Panc1 (cell line): ENCODE measurements at regions not wholly inside any gene's neighbourhood (a gene's known extent, or its start where the extent isn't known, plus 50 kb on each side); places are given as distances from the start of the nearest gene placed in this dataset.

Experiments used
- ATAC-seq: fragments of 200-7000 bp; cut with Tn5 transposase; 2 replicates; pipeline ENCODE4 v1.9.1; 2020; ENCODE audit warnings: mild to moderate bottlenecking, moderate library complexity
- BruUV-seq: library from RNA; stranded (reverse); fragments of 400-500 nt; replicated peaks from 2 replicates; lab custom pipeline; 2021; lab: Mats Ljungman, UMichigan
- CTCF ChIA-PET: fragments of 300-600 bp; sonication (Branson Sonifier 250); formaldehyde crosslinking; loops from one replicate; lab custom pipeline; 2022; ENCODE audit warnings: antibody characterized with exemption; lab: Charles Lee
- POLR2A ChIA-PET: fragments of 300-600 bp; sonication (Branson Sonifier 250); formaldehyde crosslinking; loops from one replicate; lab custom pipeline; 2022; ENCODE audit warnings: antibody characterized with exemption; lab: Charles Lee
- DNase-seq: peaks from one replicate; pipeline ENCODE4 v3.0.0-alpha.2; 2010; ENCODE audit warnings: low read depth, low spot score
- H3K27ac ChIP-seq: 2 replicates; pipeline ENCODE4 v1.5.1; 2011; ENCODE audit warnings: mild to moderate bottlenecking, low read length, inconsistent platforms
- H3K27me3 ChIP-seq: fragments of 200-500 bp; sonication (Bioruptor generic); 2 replicates; pipeline ENCODE4 v1.6.0; 2014; ENCODE audit warnings: low read length, inconsistent platforms; ENCODE audit not compliant: control insufficient read depth, insufficient read depth
- H3K36me3 ChIP-seq: fragments of 200-500 bp; sonication (Bioruptor generic); 2 replicates; pipeline ENCODE4 v1.5.1; 2014; ENCODE audit warnings: inconsistent platforms, mild to moderate bottlenecking, low read length, moderate library complexity; ENCODE audit not compliant: control insufficient read depth, insufficient read depth
- H3K4me1 ChIP-seq: 2 replicates; pipeline ENCODE4 v1.5.1; 2011; ENCODE audit warnings: inconsistent platforms, mild to moderate bottlenecking, low read length, moderate library complexity; ENCODE audit not compliant: control insufficient read depth, insufficient read depth
- H3K4me3 ChIP-seq, 2 experiments: 2 replicates each; pipeline ENCODE4 v1.5.1; 2011 to 2012; ENCODE audit warnings: low read depth in 2 of 2, low read length in 2 of 2, mild to moderate bottlenecking in 2 of 2, inconsistent platforms in 1 of 2, moderate library complexity in 1 of 2
- H3K9me3 ChIP-seq: fragments of 200-500 bp; sonication (Bioruptor generic); 2 replicates; pipeline ENCODE4 v1.5.1; 2014; ENCODE audit warnings: low read depth, mild to moderate bottlenecking, inconsistent platforms, low read length, moderate library complexity; ENCODE audit not compliant: control insufficient read depth, insufficient read depth
- CTCF ChIP-seq: fragments of 450-650 bp; IDR thresholded peaks from 2 replicates; pipeline ENCODE4 v1.5.1; 2017; ENCODE audit warnings: mild to moderate bottlenecking
- POLR2AphosphoS5 ChIP-seq: IDR thresholded peaks from 2 replicates; pipeline ENCODE4 v1.6.1; 2012; ENCODE audit warnings: mild to moderate bottlenecking, low read depth, low read length, moderate library complexity
- SIN3A ChIP-seq: IDR thresholded peaks from 2 replicates; pipeline ENCODE4 v1.6.1; 2012; ENCODE audit warnings: low read depth, mild to moderate bottlenecking, low read length, moderate library complexity, borderline replicate concordance; ENCODE audit not compliant: insufficient read depth
- TCF7L2 ChIP-seq: IDR thresholded peaks from 2 replicates; pipeline ENCODE4 v1.6.1; 2011; ENCODE audit warnings: mild to moderate bottlenecking, low read depth, low read length, inconsistent platforms
- in situ Hi-C: cut with HindIII; loops from 2 replicates; pipeline ENCODE4 v1.10.0; 2016; ENCODE audit warnings: low sequenced_read_pairs, low pct_unique_long_range_greater_than_20kb
- intact Hi-C: fragments of 100-400 bp; cut with micrococcal nuclease; formaldehyde crosslinking; loops from one replicate; pipeline ENCODE4 v1.10.0; 2022; ENCODE audit not compliant: unreplicated experiment
- TF ChIP-seq, protein P1 (sequence below), 2 experiments: IDR thresholded peaks; 2 replicates each; pipeline ENCODE4 v1.6.1; 2011 to 2012; ENCODE audit warnings: low read depth in 2 of 2, control low read depth in 1 of 2, low read length in 1 of 2, mild to moderate bottlenecking in 1 of 2, moderate library complexity in 1 of 2; ENCODE audit not compliant: insufficient read depth in 1 of 2

- in situ Hi-C loops (no loop called here), intact Hi-C loops (no loop called here)
- Histone ChIP-seq H3K4me1 (no peaks in the 10 kb centered on the region), H3K4me3 (no peak overlapping the region), H3K9me3 (no peaks in the 10 kb centered on the region), H3K27ac (no peak overlapping the region), H3K36me3 (no peaks in the 10 kb centered on the region), H3K27me3 (no peaks in the 10 kb centered on the region)
- ChIA-PET CTCF (no interaction called here), POLR2A (no interaction called here)
- no peak for TF ChIP-seq CTCF
- TF ChIP-seq TCF7L2 = no peak
- TF ChIP-seq SIN3A = no peak
- no peak for TF ChIP-seq POLR2AphosphoS5
- TF ChIP-seq, protein P1, sequence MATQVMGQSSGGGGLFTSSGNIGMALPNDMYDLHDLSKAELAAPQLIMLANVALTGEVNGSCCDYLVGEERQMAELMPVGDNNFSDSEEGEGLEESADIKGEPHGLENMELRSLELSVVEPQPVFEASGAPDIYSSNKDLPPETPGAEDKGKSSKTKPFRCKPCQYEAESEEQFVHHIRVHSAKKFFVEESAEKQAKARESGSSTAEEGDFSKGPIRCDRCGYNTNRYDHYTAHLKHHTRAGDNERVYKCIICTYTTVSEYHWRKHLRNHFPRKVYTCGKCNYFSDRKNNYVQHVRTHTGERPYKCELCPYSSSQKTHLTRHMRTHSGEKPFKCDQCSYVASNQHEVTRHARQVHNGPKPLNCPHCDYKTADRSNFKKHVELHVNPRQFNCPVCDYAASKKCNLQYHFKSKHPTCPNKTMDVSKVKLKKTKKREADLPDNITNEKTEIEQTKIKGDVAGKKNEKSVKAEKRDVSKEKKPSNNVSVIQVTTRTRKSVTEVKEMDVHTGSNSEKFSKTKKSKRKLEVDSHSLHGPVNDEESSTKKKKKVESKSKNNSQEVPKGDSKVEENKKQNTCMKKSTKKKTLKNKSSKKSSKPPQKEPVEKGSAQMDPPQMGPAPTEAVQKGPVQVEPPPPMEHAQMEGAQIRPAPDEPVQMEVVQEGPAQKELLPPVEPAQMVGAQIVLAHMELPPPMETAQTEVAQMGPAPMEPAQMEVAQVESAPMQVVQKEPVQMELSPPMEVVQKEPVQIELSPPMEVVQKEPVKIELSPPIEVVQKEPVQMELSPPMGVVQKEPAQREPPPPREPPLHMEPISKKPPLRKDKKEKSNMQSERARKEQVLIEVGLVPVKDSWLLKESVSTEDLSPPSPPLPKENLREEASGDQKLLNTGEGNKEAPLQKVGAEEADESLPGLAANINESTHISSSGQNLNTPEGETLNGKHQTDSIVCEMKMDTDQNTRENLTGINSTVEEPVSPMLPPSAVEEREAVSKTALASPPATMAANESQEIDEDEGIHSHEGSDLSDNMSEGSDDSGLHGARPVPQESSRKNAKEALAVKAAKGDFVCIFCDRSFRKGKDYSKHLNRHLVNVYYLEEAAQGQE (IDR thresholded peaks at IDR 0.05; ENCODE audit: insufficient read depth in 1 of 2, low read depth in 2 of 2, low read length in 1 of 2) = no peak
- DNase-seq (no peak), ATAC-seq (no peak)
- no TSS peak for BruUV-seq
These were observed 192.7 kb upstream of the SVIL start for GRCh38 chr10:29827512-29827911.

DNA sequence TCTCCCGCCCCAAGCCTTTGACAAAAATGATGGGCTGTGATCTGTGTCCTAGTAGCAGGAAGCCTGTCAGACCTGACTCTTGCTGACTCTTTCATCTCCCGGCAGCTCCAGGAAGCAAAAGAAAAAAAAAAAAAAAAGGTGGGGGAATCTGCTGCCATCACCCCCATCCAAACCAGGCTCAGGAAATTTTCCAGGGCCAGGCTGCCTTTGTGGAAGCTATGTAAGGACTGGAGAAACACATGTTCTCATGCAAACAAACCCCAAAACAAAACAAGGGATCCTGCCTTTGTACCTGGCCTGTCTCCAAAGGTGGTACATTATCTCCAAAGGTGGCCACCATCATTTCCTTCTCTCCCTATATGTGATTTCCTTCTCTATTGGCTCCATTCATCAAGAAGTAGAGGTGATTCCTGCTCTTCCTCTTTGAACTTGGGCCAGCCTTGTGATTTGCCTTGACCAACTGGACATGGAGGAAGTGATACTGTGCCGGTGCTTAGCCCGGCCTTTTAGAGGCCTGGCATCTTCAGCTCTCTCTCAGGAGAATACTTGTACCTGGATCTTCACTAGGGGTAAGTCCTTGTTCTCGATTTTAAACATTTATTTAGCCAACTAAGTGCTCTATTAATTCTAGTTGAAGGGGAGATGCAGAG, 192.2 kb upstream of the SVIL start:
- in situ Hi-C loops (no loop called here), intact Hi-C loops (no loop called here)
- H3K27me3 ChIP-seq = no peaks in the 10 kb centered on the region
- H3K4me1 ChIP-seq = no peaks in the 10 kb centered on the region
- BruUV-seq = no TSS peak
- H3K36me3 ChIP-seq = no peaks in the 10 kb centered on the region
- ChIA-PET CTCF (no interaction called here), POLR2A (interaction anchor here (0.6 kb wide), 1 partner anchor 14 kb away, joined by 3 read pairs; no protein-coding TSS in a partner anchor)
- ATAC-seq = no peak
- H3K9me3 ChIP-seq = no peaks in the 10 kb centered on the region
- no peak for DNase-seq
- no peak overlapping the region for H3K4me3 ChIP-seq
- no peak overlapping the region for H3K27ac ChIP-seq
- no peak for TF ChIP-seq TCF7L2
- no peak for TF ChIP-seq SIN3A
- TF ChIP-seq, protein P1 (IDR thresholded peaks at IDR 0.05; ENCODE audit: insufficient read depth in 1 of 2, low read depth in 2 of 2, low read length in 1 of 2) = no peak
- no peak for TF ChIP-seq POLR2AphosphoS5
- TF ChIP-seq CTCF = no peak
